GM12874 (cell line): ENCODE measurements at regions not wholly inside any gene's neighbourhood (a gene's known extent, or its start where the extent isn't known, plus 50 kb on each side); places are given as distances from the start of the nearest gene placed in this dataset.

ENCODE experiments used
- TF ChIP-seq, protein P1 (sequence below): IDR thresholded peaks from 2 replicates; pipeline ENCODE4 v1.5.1; 2011; ENCODE audit warnings: low read depth, mild to moderate bottlenecking, control low read depth, low read length, moderate library complexity; ENCODE audit not compliant: insufficient read depth

DNA sequence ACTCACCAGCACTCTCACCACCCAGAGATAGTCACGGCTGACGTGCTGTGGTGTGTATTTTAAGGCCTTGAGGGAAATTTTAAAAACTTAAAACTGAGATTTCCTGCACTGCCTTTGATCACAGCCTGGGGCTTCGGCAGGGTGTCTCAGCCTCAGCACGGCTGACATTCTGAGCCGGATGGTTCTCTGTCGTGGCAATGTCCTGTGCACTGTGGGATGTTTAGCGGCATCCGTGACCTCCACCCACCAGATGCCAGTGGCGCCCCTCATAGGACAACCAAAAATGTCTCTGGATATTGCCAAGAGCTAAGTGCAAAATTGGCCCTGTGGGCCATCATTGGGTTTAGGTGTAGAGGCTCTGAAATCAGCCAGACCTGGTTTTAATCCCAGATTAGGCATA, 142.2 kb upstream of the KCNG1 start:
- TF ChIP-seq, protein P1, sequence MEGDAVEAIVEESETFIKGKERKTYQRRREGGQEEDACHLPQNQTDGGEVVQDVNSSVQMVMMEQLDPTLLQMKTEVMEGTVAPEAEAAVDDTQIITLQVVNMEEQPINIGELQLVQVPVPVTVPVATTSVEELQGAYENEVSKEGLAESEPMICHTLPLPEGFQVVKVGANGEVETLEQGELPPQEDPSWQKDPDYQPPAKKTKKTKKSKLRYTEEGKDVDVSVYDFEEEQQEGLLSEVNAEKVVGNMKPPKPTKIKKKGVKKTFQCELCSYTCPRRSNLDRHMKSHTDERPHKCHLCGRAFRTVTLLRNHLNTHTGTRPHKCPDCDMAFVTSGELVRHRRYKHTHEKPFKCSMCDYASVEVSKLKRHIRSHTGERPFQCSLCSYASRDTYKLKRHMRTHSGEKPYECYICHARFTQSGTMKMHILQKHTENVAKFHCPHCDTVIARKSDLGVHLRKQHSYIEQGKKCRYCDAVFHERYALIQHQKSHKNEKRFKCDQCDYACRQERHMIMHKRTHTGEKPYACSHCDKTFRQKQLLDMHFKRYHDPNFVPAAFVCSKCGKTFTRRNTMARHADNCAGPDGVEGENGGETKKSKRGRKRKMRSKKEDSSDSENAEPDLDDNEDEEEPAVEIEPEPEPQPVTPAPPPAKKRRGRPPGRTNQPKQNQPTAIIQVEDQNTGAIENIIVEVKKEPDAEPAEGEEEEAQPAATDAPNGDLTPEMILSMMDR: no peak

DNA sequence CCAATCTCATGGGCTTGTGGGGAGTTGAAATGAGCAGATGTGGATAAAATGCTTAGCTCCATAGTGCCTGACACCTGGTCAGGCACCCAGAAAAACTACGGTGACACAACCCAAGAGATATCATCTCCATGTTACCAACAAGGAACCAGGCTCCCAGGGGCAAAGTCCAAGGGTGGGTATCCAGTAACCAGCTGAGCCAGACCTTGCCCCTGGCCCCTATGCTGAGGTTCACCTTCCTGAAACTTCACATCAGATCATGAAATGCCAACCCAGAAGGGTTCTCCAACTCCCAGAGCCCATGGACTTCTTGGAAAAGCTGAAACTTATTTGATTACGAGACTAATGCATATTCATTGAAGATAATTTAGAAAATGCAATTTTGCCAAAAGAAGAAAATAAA, 141.8 kb upstream of the KCNG1 start:
- TF ChIP-seq, protein P1: no peak

- TF ChIP-seq, protein P1: no peak
Observed at GRCh38 chr20:51163996-51164600, 141.2 kb upstream of the KCNG1 start.

DNA sequence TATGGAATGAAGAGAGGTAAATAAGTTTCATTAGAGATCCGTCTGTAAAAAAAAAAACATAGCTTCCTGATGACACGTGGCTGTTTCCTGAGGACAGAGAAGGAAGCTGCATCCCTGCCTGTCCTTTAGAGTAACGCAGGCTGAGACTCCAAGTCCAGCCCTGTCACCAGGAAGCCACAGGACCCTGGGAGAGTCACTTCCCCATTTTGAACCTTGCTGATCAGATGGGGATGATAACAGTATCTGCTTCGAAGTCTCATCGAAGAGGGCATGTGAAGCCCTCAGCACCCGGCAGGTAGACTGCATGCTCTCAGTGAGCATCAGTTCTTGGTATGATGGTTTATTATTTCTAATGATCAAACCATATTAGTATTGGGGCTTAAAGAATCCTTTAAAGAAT, 139.1 kb upstream of the KCNG1 start:
- TF ChIP-seq, protein P1: no peak

DNA sequence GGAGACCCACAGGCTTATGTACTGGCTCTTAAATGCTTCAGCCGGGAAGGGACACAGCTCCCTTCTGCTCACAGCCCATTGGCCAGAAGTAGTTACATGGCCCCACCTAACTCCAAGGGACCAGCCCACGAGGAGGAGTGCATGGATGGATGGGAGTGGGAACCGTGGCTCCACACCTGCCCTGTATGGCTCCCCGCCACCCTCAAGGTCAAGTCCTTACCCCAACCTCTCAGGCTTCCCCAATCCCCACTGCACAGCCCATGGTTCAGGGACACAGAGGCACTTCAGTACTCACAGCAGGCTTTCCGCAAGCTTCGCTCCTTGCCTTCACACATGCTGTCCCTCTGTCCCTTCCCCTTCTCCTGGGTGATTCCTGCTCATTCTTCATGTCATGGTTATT, 137.9 kb upstream of the KCNG1 start:
- TF ChIP-seq, protein P1: no peak

- TF ChIP-seq, protein P1: no peak
Observed at GRCh38 chr20:51159981-51160380, 137.1 kb upstream of the KCNG1 start.

- TF ChIP-seq, protein P1: no peak
Observed at GRCh38 chr20:51159303-51159702, 136.4 kb upstream of the KCNG1 start.
